SU-DHL-6 (cell line): ENCODE measurements at regions not wholly inside any gene's neighbourhood (a gene's known extent, or its start where the extent isn't known, plus 50 kb on each side); places are given as distances from the start of the nearest gene placed in this dataset.

Source experiments
- EZH2phosphoT487 ChIP-seq: fragments of 200-600 bp; sonication (generic), shearing (Covaris generic); conservative IDR thresholded peaks from 2 replicates; pipeline ENCODE4 v1.6.1; 2018; ENCODE audit warnings: mild to moderate bottlenecking, antibody characterized with exemption, low read length, moderate library complexity, mixed read lengths
- TF ChIP-seq, protein P1 (sequence below): fragments of 200-600 bp; sonication (generic); IDR thresholded peaks from one replicate; pipeline ENCODE4 v1.5.1; 2017; ENCODE audit warnings: antibody characterized with exemption, mild to moderate bottlenecking, low read length, moderate library complexity; ENCODE audit not compliant: insufficient read depth, poor library complexity, severe bottlenecking

DNA sequence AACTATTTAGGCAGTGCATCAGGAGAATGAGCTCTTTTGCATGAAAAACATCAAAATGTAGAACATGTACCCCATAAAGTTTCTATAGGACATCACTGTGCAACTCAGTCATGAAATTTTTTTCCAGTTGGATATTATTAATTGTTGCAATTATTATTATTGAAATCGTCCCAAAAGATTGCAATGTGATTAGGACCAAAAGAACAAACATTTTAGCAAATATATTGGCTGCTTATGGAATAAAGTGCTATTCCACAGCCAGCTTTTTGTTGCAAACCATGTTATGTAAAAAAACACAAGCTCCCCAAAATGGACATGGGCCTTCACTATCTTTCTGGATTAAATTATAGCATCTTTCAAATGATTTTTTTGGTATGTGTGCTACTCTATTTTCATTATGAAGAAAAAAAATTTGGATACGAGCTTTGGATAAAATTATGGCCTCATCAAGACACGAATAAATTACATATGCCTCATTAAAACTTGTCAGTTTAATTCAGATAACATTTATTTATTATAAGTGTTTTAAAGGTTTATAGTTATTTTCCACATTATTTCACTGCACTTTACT lies 262.7 kb upstream of the TCF21 start:
- TF ChIP-seq, protein P1, sequence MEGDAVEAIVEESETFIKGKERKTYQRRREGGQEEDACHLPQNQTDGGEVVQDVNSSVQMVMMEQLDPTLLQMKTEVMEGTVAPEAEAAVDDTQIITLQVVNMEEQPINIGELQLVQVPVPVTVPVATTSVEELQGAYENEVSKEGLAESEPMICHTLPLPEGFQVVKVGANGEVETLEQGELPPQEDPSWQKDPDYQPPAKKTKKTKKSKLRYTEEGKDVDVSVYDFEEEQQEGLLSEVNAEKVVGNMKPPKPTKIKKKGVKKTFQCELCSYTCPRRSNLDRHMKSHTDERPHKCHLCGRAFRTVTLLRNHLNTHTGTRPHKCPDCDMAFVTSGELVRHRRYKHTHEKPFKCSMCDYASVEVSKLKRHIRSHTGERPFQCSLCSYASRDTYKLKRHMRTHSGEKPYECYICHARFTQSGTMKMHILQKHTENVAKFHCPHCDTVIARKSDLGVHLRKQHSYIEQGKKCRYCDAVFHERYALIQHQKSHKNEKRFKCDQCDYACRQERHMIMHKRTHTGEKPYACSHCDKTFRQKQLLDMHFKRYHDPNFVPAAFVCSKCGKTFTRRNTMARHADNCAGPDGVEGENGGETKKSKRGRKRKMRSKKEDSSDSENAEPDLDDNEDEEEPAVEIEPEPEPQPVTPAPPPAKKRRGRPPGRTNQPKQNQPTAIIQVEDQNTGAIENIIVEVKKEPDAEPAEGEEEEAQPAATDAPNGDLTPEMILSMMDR = no peak
- TF ChIP-seq EZH2phosphoT487 = no peak
